Endothelial cell of umbilical vein (primary cell): ENCODE measurements at regions not wholly inside any gene's neighbourhood (a gene's known extent, or its start where the extent isn't known, plus 50 kb on each side); places are given as distances from the start of the nearest gene placed in this dataset.

ENCODE experiments used
- BruUV-seq: library from RNA; stranded (reverse); fragments of 400-500 nt; replicated peaks from 2 replicates; lab custom pipeline; 2021; lab: Mats Ljungman, UMichigan
- CTCF ChIA-PET: fragments of 300-600, 350-600 bp; sonication (Branson Sonifier 250); formaldehyde crosslinking; loops from one replicate; lab custom pipeline; 2021; ENCODE audit warnings: antibody characterized with exemption, inconsistent platforms; lab: Charles Lee
- POLR2A ChIA-PET: fragments of 300-600, 350-600 bp; sonication (Branson Sonifier 250); formaldehyde crosslinking; loops from one replicate; lab custom pipeline; 2021; ENCODE audit warnings: antibody characterized with exemption, inconsistent platforms; lab: Charles Lee
- DNase-seq: peaks from one replicate; pipeline ENCODE4 v3.0.0-alpha.2; 2011; ENCODE audit warnings: low read depth, low spot score
- FAIRE-seq: peaks from 2 replicates; lab custom pipeline; 2011; peaks lifted over from hg19 to GRCh38; lab: Jason Lieb, UNC
- H2AFZ ChIP-seq: 2 replicates; pipeline ENCODE4 v1.6.0; 2012; ENCODE audit warnings: low read depth, low read length, control low read depth, inconsistent platforms
- H3K27ac ChIP-seq: 2 replicates; pipeline ENCODE4 v1.5.1; 2011; ENCODE audit warnings: low read depth, mild to moderate bottlenecking, control low read depth, low read length, moderate library complexity; ENCODE audit not compliant: insufficient read depth
- H3K27me3 ChIP-seq, 2 experiments: 2 replicates each; pipeline versions ENCODE4 v1.6.0 to v1.6.1; 2011; ENCODE audit warnings: low read length in 2 of 2, mixed read lengths in 1 of 2; ENCODE audit not compliant: control insufficient read depth in 2 of 2, insufficient read depth in 2 of 2
- H3K36me3 ChIP-seq, 2 experiments: 2 replicates in 1 of 2; 3 replicates in 1 of 2; pipeline ENCODE4 v1.5.1; 2011; ENCODE audit warnings: low read length in 2 of 2, mild to moderate bottlenecking in 1 of 2, moderate library complexity in 1 of 2; ENCODE audit not compliant: control insufficient read depth in 2 of 2, insufficient read depth in 2 of 2; ENCODE audit errors: extremely low read depth in 1 of 2
- H3K4me1 ChIP-seq: 3 replicates; pipeline ENCODE4 v1.5.1; 2011; ENCODE audit warnings: mild to moderate bottlenecking, low read length; ENCODE audit not compliant: control insufficient read depth, insufficient read depth; ENCODE audit errors: extremely low read depth
- H3K4me2 ChIP-seq: 2 replicates; pipeline ENCODE4 v1.6.1; 2011; ENCODE audit warnings: low read length, control low read depth, mixed read lengths; ENCODE audit not compliant: insufficient read depth
- H3K4me3 ChIP-seq, 3 experiments: fragments of 200-600 bp in 1 of 3; sonication (generic), shearing (Covaris generic) in 1 of 3; replicated peaks in 1 of 3; 2 replicates each; pipeline ENCODE4 v1.5.1; 2011 to 2016; ENCODE audit warnings: control low read depth in 3 of 3, low read length in 3 of 3, mild to moderate bottlenecking in 2 of 3, inconsistent platforms in 1 of 3, low read depth in 1 of 3, moderate library complexity in 1 of 3; ENCODE audit not compliant: insufficient read depth in 1 of 3
- H3K79me2 ChIP-seq: 2 replicates; pipeline ENCODE4 v1.6.0; 2012; ENCODE audit warnings: low read length, inconsistent platforms; ENCODE audit not compliant: control insufficient read depth, insufficient read depth
- H3K9ac ChIP-seq: replicated peaks from 2 replicates; pipeline ENCODE3; 2011; ENCODE audit warnings: low read length, control low read depth; ENCODE audit not compliant: insufficient read depth; ENCODE audit errors: extremely low read depth
- H3K9me1 ChIP-seq: replicated peaks from 3 replicates; pipeline ENCODE4 v1.6.0; 2011; ENCODE audit warnings: mild to moderate bottlenecking, low read length; ENCODE audit not compliant: control insufficient read depth, insufficient read depth; ENCODE audit errors: extremely low read depth
- H3K9me3 ChIP-seq: replicated peaks from 2 replicates; pipeline ENCODE4 v1.5.1; 2012; ENCODE audit warnings: low read length, inconsistent platforms; ENCODE audit not compliant: control insufficient read depth, insufficient read depth
- H4K20me1 ChIP-seq: replicated peaks from 2 replicates; pipeline ENCODE3; 2011; ENCODE audit warnings: mild to moderate bottlenecking, low read length; ENCODE audit not compliant: control insufficient read depth, insufficient read depth; ENCODE audit errors: extremely low read depth
- EZH2 ChIP-seq: IDR thresholded peaks from 2 replicates; pipeline ENCODE4 v1.6.1; 2012; ENCODE audit warnings: borderline replicate concordance, low read depth, mild to moderate bottlenecking, moderate library complexity, low read length, inconsistent platforms; ENCODE audit not compliant: severe bottlenecking
- FOS ChIP-seq: IDR thresholded peaks from 2 replicates; pipeline ENCODE4 v1.6.1; 2011; ENCODE audit warnings: mild to moderate bottlenecking, low read length, moderate library complexity, borderline replicate concordance; ENCODE audit not compliant: insufficient read depth
- GATA2 ChIP-seq: IDR thresholded peaks from 2 replicates; pipeline ENCODE4 v1.7.0; 2011; ENCODE audit warnings: low read depth, mild to moderate bottlenecking, moderate library complexity, mixed read lengths, low read length; ENCODE audit not compliant: insufficient read length, insufficient read depth
- JUN ChIP-seq: IDR thresholded peaks from 2 replicates; pipeline ENCODE4 v1.6.1; 2011; ENCODE audit warnings: borderline replicate concordance, low read depth; ENCODE audit not compliant: insufficient read length, insufficient read depth
- MYC ChIP-seq: IDR thresholded peaks from one replicate; pipeline ENCODE4 v1.6.1; 2011; ENCODE audit warnings: mild to moderate bottlenecking, low read depth, low read length
- POLR2A ChIP-seq: IDR thresholded peaks from 2 replicates; pipeline ENCODE4 v1.6.1; 2012; ENCODE audit warnings: low read depth, mild to moderate bottlenecking, control low read depth, low read length
- POLR2AphosphoS5 ChIP-seq: IDR thresholded peaks from 2 replicates; pipeline ENCODE4 v1.6.1; 2012; ENCODE audit warnings: low read depth, mild to moderate bottlenecking, control low read depth, low read length, moderate library complexity; ENCODE audit not compliant: insufficient read depth
- dilution Hi-C: fragments of 300-500 bp; cut with MboI; formaldehyde crosslinking; loops from one replicate; pipeline ENCODE4 v1.15.0; 2019; ENCODE audit warnings: low sequenced_read_pairs; ENCODE audit not compliant: extremely low pct_ligation_motif_present
- intact Hi-C: fragments of 100-400 bp; cut with micrococcal nuclease; formaldehyde crosslinking; loops from one replicate; pipeline ENCODE4 v1.10.0; 2022
- TF ChIP-seq, protein P1 (sequence below), 2 donors: IDR thresholded peaks; 1 replicate in 1 of 2; 2 replicates in 1 of 2; pipeline ENCODE4 v1.5.1; 2011; ENCODE audit warnings: low read length in 2 of 2, mild to moderate bottlenecking in 2 of 2, moderate library complexity in 2 of 2, control low read depth in 1 of 2, inconsistent platforms in 1 of 2, low read depth in 1 of 2; ENCODE audit not compliant: insufficient read depth in 1 of 2; ENCODE audit errors: extremely low read depth in 1 of 2
- TF ChIP-seq, protein P2 (sequence below): IDR thresholded peaks from 2 replicates; pipeline ENCODE4 v1.6.1; 2011; ENCODE audit not compliant: insufficient read depth, insufficient read length

DNA sequence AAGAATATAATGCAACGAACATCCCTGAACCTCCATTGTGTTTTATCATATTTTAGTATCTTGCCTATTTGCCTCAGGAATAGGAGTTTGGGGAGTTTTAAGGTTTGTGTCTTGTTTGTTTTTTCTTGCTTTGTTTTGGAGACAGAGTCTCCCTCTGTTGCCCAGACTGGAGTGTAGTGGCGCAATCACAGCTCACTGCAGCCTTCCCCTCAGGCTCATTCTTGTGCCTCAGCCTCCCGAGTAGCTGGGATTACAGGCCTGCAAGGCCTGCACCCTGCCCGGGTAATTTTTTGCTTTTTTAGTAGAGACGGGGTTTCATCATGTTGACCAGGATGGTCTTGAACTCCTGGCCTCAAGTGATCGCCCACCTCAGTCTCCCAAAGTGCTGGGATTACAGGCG, 63.3 kb upstream of the CARMIL1 start:
- H3K9me1 ChIP-seq = no peaks in the 10 kb centered on the region
- no peaks in the 10 kb centered on the region for H3K79me2 ChIP-seq
- no peaks in the 10 kb centered on the region for H3K9me3 ChIP-seq
- intact Hi-C loops = no loop called here
- dilution Hi-C loops = no loop called here
- H3K4me2 ChIP-seq = no peak overlapping the region
- H3K9ac ChIP-seq = no peak overlapping the region
- DNase-seq = no peak
- H3K4me1 ChIP-seq = peaks cover 3% of the 10 kb centered on the region
- H3K4me3 ChIP-seq = no peak overlapping the region
- POLR2A ChIA-PET = no interaction called here
- no peak overlapping the region for H3K27ac ChIP-seq
- H3K36me3 ChIP-seq = no peaks in the 10 kb centered on the region
- no peaks in the 10 kb centered on the region for H3K27me3 ChIP-seq
- TF ChIP-seq, protein P1, sequence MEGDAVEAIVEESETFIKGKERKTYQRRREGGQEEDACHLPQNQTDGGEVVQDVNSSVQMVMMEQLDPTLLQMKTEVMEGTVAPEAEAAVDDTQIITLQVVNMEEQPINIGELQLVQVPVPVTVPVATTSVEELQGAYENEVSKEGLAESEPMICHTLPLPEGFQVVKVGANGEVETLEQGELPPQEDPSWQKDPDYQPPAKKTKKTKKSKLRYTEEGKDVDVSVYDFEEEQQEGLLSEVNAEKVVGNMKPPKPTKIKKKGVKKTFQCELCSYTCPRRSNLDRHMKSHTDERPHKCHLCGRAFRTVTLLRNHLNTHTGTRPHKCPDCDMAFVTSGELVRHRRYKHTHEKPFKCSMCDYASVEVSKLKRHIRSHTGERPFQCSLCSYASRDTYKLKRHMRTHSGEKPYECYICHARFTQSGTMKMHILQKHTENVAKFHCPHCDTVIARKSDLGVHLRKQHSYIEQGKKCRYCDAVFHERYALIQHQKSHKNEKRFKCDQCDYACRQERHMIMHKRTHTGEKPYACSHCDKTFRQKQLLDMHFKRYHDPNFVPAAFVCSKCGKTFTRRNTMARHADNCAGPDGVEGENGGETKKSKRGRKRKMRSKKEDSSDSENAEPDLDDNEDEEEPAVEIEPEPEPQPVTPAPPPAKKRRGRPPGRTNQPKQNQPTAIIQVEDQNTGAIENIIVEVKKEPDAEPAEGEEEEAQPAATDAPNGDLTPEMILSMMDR (IDR thresholded peaks at IDR 0.05; ENCODE audit: extremely low read depth in 1 of 2, insufficient read depth in 1 of 2, low read depth in 1 of 2, low read length in 2 of 2) = no peak
- TF ChIP-seq MYC = no peak
- no peak for TF ChIP-seq POLR2AphosphoS5
- TF ChIP-seq EZH2 = no peak
- TF ChIP-seq POLR2A = no peak
- TF ChIP-seq JUN = no peak
- TF ChIP-seq FOS = no peak
- TF ChIP-seq, protein P2, sequence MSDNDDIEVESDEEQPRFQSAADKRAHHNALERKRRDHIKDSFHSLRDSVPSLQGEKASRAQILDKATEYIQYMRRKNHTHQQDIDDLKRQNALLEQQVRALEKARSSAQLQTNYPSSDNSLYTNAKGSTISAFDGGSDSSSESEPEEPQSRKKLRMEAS = no peak
- no peak for TF ChIP-seq GATA2
- H2AFZ ChIP-seq = no peak overlapping the region
- CTCF ChIA-PET = interaction anchor here (1.0 to 1.6 kb wide), 3 partner anchors 8 to 340 kb away, joined by 3 to 12 read pairs (median 3); no protein-coding TSS in a partner anchor
- FAIRE-seq = no peak
- BruUV-seq = no TSS peak
- H4K20me1 ChIP-seq = no peaks in the 10 kb centered on the region
